Tibial nerve (tissue), 4 donors: ENCODE measurements at regions not wholly inside any gene's neighbourhood (a gene's known extent, or its start where the extent isn't known, plus 50 kb on each side); places are given as distances from the start of the nearest gene placed in this dataset.

ENCODE experiments used
- DNase-seq, 2 donors: peaks; one replicate each; pipeline ENCODE4 v3.0.0-alpha.2; 2019; ENCODE audit warnings: low spot score in 2 of 2
- H3K27ac ChIP-seq, 4 donors: fragments of 200-600 bp; sonication (generic) in 3 of 4; one replicate each; pipeline ENCODE4 v1.5.1; 2017 to 2019; ENCODE audit warnings: mild to moderate bottlenecking in 1 of 4
- H3K27me3 ChIP-seq, 2 donors: fragments of 200-600 bp; sonication (generic) in 1 of 2; one replicate each; pipeline versions ENCODE4 v1.5.1 to v1.6.0; 2017 to 2019
- H3K36me3 ChIP-seq, 3 donors: fragments of 200-600 bp; sonication (generic); one replicate each; pipeline ENCODE4 v1.5.1; 2018 to 2019
- H3K4me1 ChIP-seq, 4 donors: fragments of 200-600 bp; sonication (generic) in 3 of 4; one replicate each; pipeline ENCODE4 v1.5.1; 2017 to 2019
- H3K4me3 ChIP-seq, 4 donors: fragments of 200-600 bp; sonication (generic) in 3 of 4; one replicate each; pipeline ENCODE4 v1.5.1; 2017 to 2019; ENCODE audit warnings: mild to moderate bottlenecking in 1 of 4, moderate library complexity in 1 of 4
- H3K9me3 ChIP-seq, 4 donors: fragments of 200-600 bp; sonication (generic) in 3 of 4; one replicate each; pipeline ENCODE4 v1.5.1; 2017 to 2019
- EP300 ChIP-seq, 2 donors: sonication (generic); formaldehyde crosslinking; IDR thresholded peaks; one replicate each; pipeline ENCODE4 v1.6.1; 2017; ENCODE audit warnings: antibody characterized with exemption in 2 of 2, mild to moderate bottlenecking in 1 of 2
- POLR2A ChIP-seq, 2 donors: fragments of 450-650 bp; IDR thresholded peaks; one replicate each; pipeline ENCODE4 v1.6.1; 2017; ENCODE audit warnings: antibody characterized with exemption in 2 of 2, mild to moderate bottlenecking in 2 of 2, moderate library complexity in 2 of 2
- WGBS, 2 donors: methylation state at CpG; one replicate each; pipeline ENCODE4 v1.1.5; 2018; 5-methylcytosine and 5-hydroxymethylcytosine counted together
- TF ChIP-seq, protein P1 (sequence below), 5 experiments: fragments of 200-600 bp in 3 of 5; fragments of 450-650 bp in 2 of 5; sonication (generic) in 3 of 5; IDR thresholded peaks; one replicate each; pipeline ENCODE4 v1.5.1; 2016 to 2019; ENCODE audit warnings: antibody characterized with exemption in 5 of 5, mild to moderate bottlenecking in 3 of 5, moderate library complexity in 2 of 5

GRCh38 chr2:53436882-53437281 lies 330.7 kb upstream of the CHAC2 start:
- no peak overlapping the region for H3K27ac ChIP-seq
- H3K9me3 ChIP-seq, result no peaks in the 10 kb centered on the region
- no peaks in the 10 kb centered on the region for H3K27me3 ChIP-seq
- DNase-seq, result no peak
- TF ChIP-seq POLR2A (IDR thresholded peaks at IDR 0.05), result no peak
- TF ChIP-seq, protein P1, sequence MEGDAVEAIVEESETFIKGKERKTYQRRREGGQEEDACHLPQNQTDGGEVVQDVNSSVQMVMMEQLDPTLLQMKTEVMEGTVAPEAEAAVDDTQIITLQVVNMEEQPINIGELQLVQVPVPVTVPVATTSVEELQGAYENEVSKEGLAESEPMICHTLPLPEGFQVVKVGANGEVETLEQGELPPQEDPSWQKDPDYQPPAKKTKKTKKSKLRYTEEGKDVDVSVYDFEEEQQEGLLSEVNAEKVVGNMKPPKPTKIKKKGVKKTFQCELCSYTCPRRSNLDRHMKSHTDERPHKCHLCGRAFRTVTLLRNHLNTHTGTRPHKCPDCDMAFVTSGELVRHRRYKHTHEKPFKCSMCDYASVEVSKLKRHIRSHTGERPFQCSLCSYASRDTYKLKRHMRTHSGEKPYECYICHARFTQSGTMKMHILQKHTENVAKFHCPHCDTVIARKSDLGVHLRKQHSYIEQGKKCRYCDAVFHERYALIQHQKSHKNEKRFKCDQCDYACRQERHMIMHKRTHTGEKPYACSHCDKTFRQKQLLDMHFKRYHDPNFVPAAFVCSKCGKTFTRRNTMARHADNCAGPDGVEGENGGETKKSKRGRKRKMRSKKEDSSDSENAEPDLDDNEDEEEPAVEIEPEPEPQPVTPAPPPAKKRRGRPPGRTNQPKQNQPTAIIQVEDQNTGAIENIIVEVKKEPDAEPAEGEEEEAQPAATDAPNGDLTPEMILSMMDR (IDR thresholded peaks at IDR 0.05), result no peak
- TF ChIP-seq EP300 (IDR thresholded peaks at IDR 0.05), result no peak
- H3K36me3 ChIP-seq, result no peaks in the 10 kb centered on the region
- H3K4me3 ChIP-seq, result no peak overlapping the region
- WGBS, 2 donors, result 97% methylated on average over 4 of the region's 4 CpGs
- H3K4me1 ChIP-seq, result no peaks in the 10 kb centered on the region

DNA sequence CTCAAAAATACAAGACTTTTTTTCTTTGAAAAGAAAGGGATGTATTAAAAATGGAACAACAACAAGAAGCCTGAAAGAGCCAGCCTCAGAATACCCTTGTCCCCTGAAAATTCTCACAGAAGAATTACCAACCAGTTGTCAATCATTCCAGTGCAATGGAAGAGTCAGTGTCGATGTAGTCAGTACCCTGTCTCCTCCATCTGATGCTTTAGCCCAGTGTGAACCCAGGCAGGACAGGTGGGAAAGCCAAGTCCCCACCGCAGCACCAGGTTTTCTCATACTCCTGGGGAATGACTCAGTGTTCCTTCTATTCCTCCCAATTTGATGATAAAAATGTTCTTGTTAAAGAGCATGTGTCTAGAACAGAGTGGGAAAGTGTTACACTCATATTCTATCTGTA lies 332.0 kb upstream of the CHAC2 start:
- no peak for TF ChIP-seq POLR2A (IDR thresholded peaks at IDR 0.05)
- no peak for TF ChIP-seq EP300 (IDR thresholded peaks at IDR 0.05)
- TF ChIP-seq, protein P1 (IDR thresholded peaks at IDR 0.05), result no peak
- WGBS, 2 donors, result 63 to 74% methylated on average over 2 of the region's 2 CpGs
- DNase-seq, result no peak
- Histone ChIP-seq H3K27me3 (no peaks in the 10 kb centered on the region), H3K4me3 (no peak overlapping the region), H3K4me1 (no peaks in the 10 kb centered on the region), H3K36me3 (no peaks in the 10 kb centered on the region), H3K9me3 (no peaks in the 10 kb centered on the region), H3K27ac (no peak overlapping the region)

GRCh38 chr2:53434466-53434865 lies 333.1 kb upstream of the CHAC2 start:
- 84 to 90% methylated on average over 1 of the region's 1 CpG for WGBS, 2 donors
- Histone ChIP-seq H3K4me3 (no peak overlapping the region), H3K27me3 (no peaks in the 10 kb centered on the region), H3K36me3 (no peaks in the 10 kb centered on the region), H3K9me3 (no peaks in the 10 kb centered on the region), H3K4me1 (no peaks in the 10 kb centered on the region), H3K27ac (no peak overlapping the region)
- no peak for DNase-seq
- no peak for TF ChIP-seq POLR2A (IDR thresholded peaks at IDR 0.05)
- no peak for TF ChIP-seq EP300 (IDR thresholded peaks at IDR 0.05)
- TF ChIP-seq, protein P1 (IDR thresholded peaks at IDR 0.05), result no peak

DNA sequence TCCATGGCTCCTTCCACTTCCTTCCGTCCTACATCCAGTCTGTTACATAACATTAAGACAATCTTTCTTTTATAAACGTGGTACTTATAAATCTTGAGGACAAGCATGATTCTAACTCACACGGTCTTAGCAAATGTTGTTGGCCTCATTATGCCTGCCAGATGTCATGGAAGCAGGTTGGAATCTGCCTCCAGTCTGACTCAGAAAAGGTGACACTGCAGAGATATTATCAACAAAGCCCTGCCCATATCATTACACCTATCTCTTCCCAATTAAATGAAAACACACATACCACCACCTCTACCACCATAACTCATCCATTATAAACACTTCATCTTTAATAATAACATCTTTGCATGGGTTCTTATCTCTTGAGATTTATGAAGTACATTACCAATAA lies 334.7 kb upstream of the CHAC2 start:
- 74 to 79% methylated on average over 3 of the region's 3 CpGs for WGBS, 2 donors
- no peaks in the 10 kb centered on the region for H3K9me3 ChIP-seq
- H3K4me1 ChIP-seq, result no peaks in the 10 kb centered on the region
- no peak for DNase-seq
- TF ChIP-seq EP300 (IDR thresholded peaks at IDR 0.05), result no peak
- TF ChIP-seq, protein P1 (IDR thresholded peaks at IDR 0.05), result no peak
- no peaks in the 10 kb centered on the region for H3K27me3 ChIP-seq
- H3K4me3 ChIP-seq, result no peak overlapping the region
- H3K27ac ChIP-seq, result no peak overlapping the region
- no peaks in the 10 kb centered on the region for H3K36me3 ChIP-seq

GRCh38 chr2:53429901-53430300 lies 337.7 kb upstream of the CHAC2 start:
- no peak overlapping the region for H3K27ac ChIP-seq
- no peaks in the 10 kb centered on the region for H3K36me3 ChIP-seq
- DNase-seq, result no peak
- H3K9me3 ChIP-seq, result no peaks in the 10 kb centered on the region
- 46 to 63% methylated on average over 2 of the region's 2 CpGs for WGBS, 2 donors
- no peak overlapping the region for H3K4me3 ChIP-seq
- TF ChIP-seq, protein P1 (IDR thresholded peaks at IDR 0.05), result no peak
- TF ChIP-seq POLR2A (IDR thresholded peaks at IDR 0.05), result no peak
- no peak for TF ChIP-seq EP300 (IDR thresholded peaks at IDR 0.05)
- H3K4me1 ChIP-seq, result no peaks in the 10 kb centered on the region
- no peaks in the 10 kb centered on the region for H3K27me3 ChIP-seq
